KMS-11 (cell line): ENCODE measurements at regions not wholly inside any gene's neighbourhood (a gene's known extent, or its start where the extent isn't known, plus 50 kb on each side); places are given as distances from the start of the nearest gene placed in this dataset.

Source experiments
- H2AFZ ChIP-seq: fragments of 200-600 bp; sonication (generic); 2 replicates; pipeline ENCODE4 v1.6.1; 2016; ENCODE audit warnings: antibody characterized with exemption, mixed run types, low read depth
- H3K27ac ChIP-seq: fragments of 200-600 bp; sonication (generic); 2 replicates; pipeline ENCODE4 v1.6.1; 2016; ENCODE audit warnings: mild to moderate bottlenecking, mixed run types
- H3K27me3 ChIP-seq: fragments of 200-600 bp; sonication (generic); 2 replicates; pipeline ENCODE4 v1.6.1; 2017; ENCODE audit warnings: mild to moderate bottlenecking, low read depth, mixed run types, moderate library complexity; ENCODE audit not compliant: insufficient read depth
- H3K36me3 ChIP-seq: fragments of 200-600 bp; sonication (generic); 2 replicates; pipeline ENCODE4 v1.6.1; 2017; ENCODE audit warnings: mild to moderate bottlenecking, mixed run types; ENCODE audit not compliant: insufficient read depth
- H3K4me1 ChIP-seq: fragments of 200-600 bp; sonication (generic); 2 replicates; pipeline ENCODE4 v1.6.1; 2016; ENCODE audit warnings: mild to moderate bottlenecking, low read depth, mixed run types; ENCODE audit not compliant: poor library complexity, severe bottlenecking
- H3K4me2 ChIP-seq: fragments of 200-600 bp; sonication (generic); 2 replicates; pipeline ENCODE4 v1.7.0; 2016; ENCODE audit warnings: mild to moderate bottlenecking, mixed run types
- H3K4me3 ChIP-seq: fragments of 200-600 bp; sonication (generic); IDR thresholded peaks from 2 replicates; pipeline ENCODE4 v1.6.1; 2017; ENCODE audit warnings: low read depth, low read length, mixed read lengths; ENCODE audit not compliant: insufficient read depth
- H3K79me2 ChIP-seq: fragments of 200-600 bp; sonication (generic); 2 replicates; pipeline ENCODE4 v1.6.1; 2016; ENCODE audit warnings: low read depth, mixed run types; ENCODE audit not compliant: insufficient read depth
- H3K9ac ChIP-seq: fragments of 200-600 bp; sonication (generic); 2 replicates; pipeline ENCODE4 v1.6.1; 2016; ENCODE audit warnings: mild to moderate bottlenecking, mixed run types
- H4K20me1 ChIP-seq: fragments of 200-600 bp; sonication (generic); 2 replicates; pipeline ENCODE4 v1.6.1; 2016; ENCODE audit warnings: mild to moderate bottlenecking, mixed run types; ENCODE audit not compliant: insufficient read depth
- TF ChIP-seq, protein P1 (sequence below): fragments of 200-600 bp; sonication (generic); conservative IDR thresholded peaks from 2 replicates; pipeline ENCODE4 v1.6.1; 2017; ENCODE audit warnings: low read depth, mild to moderate bottlenecking, antibody characterized with exemption, low read length, moderate library complexity, mixed read lengths

- H4K20me1 ChIP-seq, result no peaks in the 10 kb centered on the region
- H3K9ac ChIP-seq, result no peak overlapping the region
- TF ChIP-seq, protein P1, sequence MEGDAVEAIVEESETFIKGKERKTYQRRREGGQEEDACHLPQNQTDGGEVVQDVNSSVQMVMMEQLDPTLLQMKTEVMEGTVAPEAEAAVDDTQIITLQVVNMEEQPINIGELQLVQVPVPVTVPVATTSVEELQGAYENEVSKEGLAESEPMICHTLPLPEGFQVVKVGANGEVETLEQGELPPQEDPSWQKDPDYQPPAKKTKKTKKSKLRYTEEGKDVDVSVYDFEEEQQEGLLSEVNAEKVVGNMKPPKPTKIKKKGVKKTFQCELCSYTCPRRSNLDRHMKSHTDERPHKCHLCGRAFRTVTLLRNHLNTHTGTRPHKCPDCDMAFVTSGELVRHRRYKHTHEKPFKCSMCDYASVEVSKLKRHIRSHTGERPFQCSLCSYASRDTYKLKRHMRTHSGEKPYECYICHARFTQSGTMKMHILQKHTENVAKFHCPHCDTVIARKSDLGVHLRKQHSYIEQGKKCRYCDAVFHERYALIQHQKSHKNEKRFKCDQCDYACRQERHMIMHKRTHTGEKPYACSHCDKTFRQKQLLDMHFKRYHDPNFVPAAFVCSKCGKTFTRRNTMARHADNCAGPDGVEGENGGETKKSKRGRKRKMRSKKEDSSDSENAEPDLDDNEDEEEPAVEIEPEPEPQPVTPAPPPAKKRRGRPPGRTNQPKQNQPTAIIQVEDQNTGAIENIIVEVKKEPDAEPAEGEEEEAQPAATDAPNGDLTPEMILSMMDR, result no peak
- no peak overlapping the region for H3K4me3 ChIP-seq
- H3K27me3 ChIP-seq, result no peaks in the 10 kb centered on the region
- no peak overlapping the region for H2AFZ ChIP-seq
- H3K79me2 ChIP-seq, result no peaks in the 10 kb centered on the region
- H3K27ac ChIP-seq, result no peak overlapping the region
- no peak overlapping the region for H3K4me2 ChIP-seq
- H3K4me1 ChIP-seq, result no peaks in the 10 kb centered on the region
- H3K36me3 ChIP-seq, result no peaks in the 10 kb centered on the region
Measured at GRCh38 chr15:27635916-27636315, 463.2 kb downstream of the OCA2 start.

- Histone ChIP-seq H4K20me1 (no peaks in the 10 kb centered on the region), H3K4me2 (no peak overlapping the region), H3K36me3 (no peaks in the 10 kb centered on the region), H3K27ac (no peak overlapping the region), H3K4me3 (no peak overlapping the region), H3K79me2 (no peaks in the 10 kb centered on the region), H2AFZ (no peak overlapping the region), H3K27me3 (no peaks in the 10 kb centered on the region), H3K9ac (no peak overlapping the region), H3K4me1 (peaks cover 23% of the 10 kb centered on the region)
- TF ChIP-seq, protein P1, result no peak
Measured at GRCh38 chr15:27628486-27628885, 470.6 kb downstream of the OCA2 start.

DNA sequence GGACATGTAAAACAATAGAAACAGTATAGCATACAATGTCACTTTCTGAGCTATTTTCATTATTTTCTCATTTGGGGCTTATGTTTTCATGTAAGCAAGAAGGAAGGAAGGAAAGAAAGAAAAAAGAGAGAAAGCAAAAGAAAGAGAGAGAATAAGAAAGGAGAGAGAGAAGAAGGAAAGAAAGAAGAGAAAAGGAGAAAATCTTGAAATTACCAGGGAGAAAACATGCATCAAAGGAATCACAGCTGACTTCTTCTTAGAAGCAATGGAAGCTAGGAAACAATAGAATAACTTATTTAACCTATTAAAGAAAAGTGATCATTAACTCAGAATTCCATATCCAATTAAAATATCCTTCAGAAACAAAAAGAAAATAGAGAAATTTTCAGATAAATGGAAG lies 471.5 kb downstream of the OCA2 start:
- TF ChIP-seq, protein P1, result no peak
- Histone ChIP-seq H3K9ac (no peak overlapping the region), H3K36me3 (no peaks in the 10 kb centered on the region), H4K20me1 (no peaks in the 10 kb centered on the region), H2AFZ (no peak overlapping the region), H3K4me2 (no peak overlapping the region), H3K4me3 (no peak overlapping the region), H3K4me1 (peaks cover 32% of the 10 kb centered on the region), H3K27me3 (no peaks in the 10 kb centered on the region), H3K79me2 (no peaks in the 10 kb centered on the region), H3K27ac (no peak overlapping the region)

GRCh38 chr15:27623560-27624305 lies 475.4 kb downstream of the OCA2 start:
- Histone ChIP-seq H3K4me2 (peak overlapping the region; percentile 41), H2AFZ (peak overlapping the region; percentile 53), H3K9ac (peak overlapping the region; percentile 75), H4K20me1 (no peaks in the 10 kb centered on the region), H3K4me1 (peaks cover 42% of the 10 kb centered on the region), H3K27ac (peak overlapping the region; percentile 98), H3K27me3 (no peaks in the 10 kb centered on the region), H3K79me2 (no peaks in the 10 kb centered on the region), H3K36me3 (no peaks in the 10 kb centered on the region), H3K4me3 (no peak overlapping the region)
- TF ChIP-seq, protein P1, result no peak
